GM12892 (cell line): ENCODE measurements at regions not wholly inside any gene's neighbourhood (a gene's known extent, or its start where the extent isn't known, plus 50 kb on each side); places are given as distances from the start of the nearest gene placed in this dataset.

Source experiments
- POLR2A ChIP-seq: IDR thresholded peaks from 2 replicates; pipeline ENCODE4 v1.6.1; 2011; ENCODE audit warnings: low read depth, low read length, control low read depth
- POLR2AphosphoS5 ChIP-seq: IDR thresholded peaks from 2 replicates; pipeline ENCODE4 v1.6.1; 2011; ENCODE audit warnings: low read depth, low read length, control low read depth
- TAF1 ChIP-seq: IDR thresholded peaks from 2 replicates; pipeline ENCODE4 v1.6.1; 2011; ENCODE audit warnings: low read depth, mild to moderate bottlenecking, control low read depth, low read length, borderline replicate concordance

GRCh38 chr20:17859616-17860232 is 108.9 kb downstream of the SNX5 start:
- TF ChIP-seq POLR2A (no peak), TAF1 (no peak), POLR2AphosphoS5 (no peak)
